Heart left ventricle (tissue), 16 donors: ENCODE measurements at regions not wholly inside any gene's neighbourhood (a gene's known extent, or its start where the extent isn't known, plus 50 kb on each side); places are given as distances from the start of the nearest gene placed in this dataset.

Experiments
- ATAC-seq, 4 donors: fragments of 200-7000 bp; cut with Tn5 transposase; one replicate each; pipeline ENCODE4 v1.9.1; 2020 to 2022; ENCODE audit warnings: moderate library complexity in 4 of 4, mild to moderate bottlenecking in 3 of 4, moderate number of reproducible peaks in 1 of 4
- DNase-seq, 5 donors: peaks; one replicate each; pipeline ENCODE4 v3.0.0-alpha.2; 2020
- H3K27ac ChIP-seq, 12 donors: fragments of 200-600 bp; sonication (generic) in 4 of 12; one replicate each; pipeline versions ENCODE4 v1.5.0 to v1.8.0; 2016 to 2022; ENCODE audit warnings: mild to moderate bottlenecking in 2 of 12
- H3K27me3 ChIP-seq, 9 donors: fragments of 200-600 bp; sonication (generic) in 2 of 9; one replicate each; pipeline versions ENCODE4 v1.5.1 to v1.8.0; 2016 to 2022; ENCODE audit warnings: mild to moderate bottlenecking in 3 of 9
- H3K36me3 ChIP-seq, 9 donors: fragments of 200-600 bp; sonication (generic) in 2 of 9; one replicate each; pipeline versions ENCODE4 v1.5.0 to v1.8.0; 2018 to 2022; ENCODE audit warnings: mild to moderate bottlenecking in 2 of 9
- H3K4me1 ChIP-seq, 12 donors: fragments of 200-600 bp; sonication (generic) in 4 of 12; one replicate each; pipeline versions ENCODE4 v1.5.0 to v1.8.0; 2016 to 2022; ENCODE audit warnings: mild to moderate bottlenecking in 3 of 12
- H3K4me3 ChIP-seq, 12 donors: fragments of 200-600 bp; sonication (generic) in 4 of 12; one replicate each; pipeline versions ENCODE4 v1.5.0 to v1.8.0; 2017 to 2022; ENCODE audit warnings: mild to moderate bottlenecking in 9 of 12, moderate library complexity in 4 of 12
- H3K9me3 ChIP-seq, 12 donors: fragments of 200-600 bp; sonication (generic) in 4 of 12; one replicate each; pipeline versions ENCODE4 v1.5.0 to v1.8.0; 2016 to 2022; ENCODE audit warnings: mild to moderate bottlenecking in 1 of 12
- POLR2A ChIP-seq, 2 donors: fragments of 450-650 bp; IDR thresholded peaks; one replicate each; pipeline ENCODE4 v1.6.1; 2017; ENCODE audit warnings: antibody characterized with exemption in 2 of 2, mild to moderate bottlenecking in 2 of 2, moderate library complexity in 2 of 2
- WGBS, 4 donors: extraction: QIAGEN DNeasy Blood & Tissue Kit in 2 of 4; methylation state at CpG; one replicate each; pipeline versions ENCODE4 v1.1.5 to v1.1.7; 2013 to 2018; 5-methylcytosine and 5-hydroxymethylcytosine counted together
- intact Hi-C, 10 donors: fragments of 100-400 bp; cut with DNase I; formaldehyde crosslinking; loops; one replicate each; pipeline versions ENCODE4 v1.11.1 to v1.14.2; 2022
- TF ChIP-seq, protein P1 (sequence below), 12 donors: fragments of 200-600 bp; sonication (generic) in 4 of 12; IDR thresholded peaks; one replicate each; pipeline versions ENCODE4 v1.5.0 to v1.8.0; 2018 to 2022; ENCODE audit warnings: antibody characterized with exemption in 12 of 12, mild to moderate bottlenecking in 5 of 12
- donor health status: ischemic (EF 13 %, LVEDD 7.1; RV severe dilation, severe dysfunction).
- donor health status: healthy with polysubstance abuse.
- donor health status: DM: no; HTN: yes; CAD: no.
- donor health status: DM: no; HTN: no; CAD: no.
- donor health status: ischemic (EF 25% LVEDD 6.9; RV normal size, moderate dysfunction).
- donor health status: ischemic (EF 25% LVEDD 5.7; RV mildly dilated, moderate dysfunction).
- donor health status: healthy.
- donor health status: DM: yes; HTN: yes; CAD: no.
- donor health status: ischemic (EF 35%, LVEDD 5.7; RV mildly dilated, moderate dysfunction).
- donor health status: nonischemic (EF 11% LVEDD 7.7; RV severe dilation, severe dysfunction).
- donor health status: DM: yes; HTN: yes; CAD: no.
- donor health status: PGD.
- donor health status: ischemic (EF 29% LVEDD 5.4; RV normal size, mild dysfunction).
- donor health status: nonischemic (EF 23%, LVEDD 6.1; RV moderate dilation, normal function).

DNA sequence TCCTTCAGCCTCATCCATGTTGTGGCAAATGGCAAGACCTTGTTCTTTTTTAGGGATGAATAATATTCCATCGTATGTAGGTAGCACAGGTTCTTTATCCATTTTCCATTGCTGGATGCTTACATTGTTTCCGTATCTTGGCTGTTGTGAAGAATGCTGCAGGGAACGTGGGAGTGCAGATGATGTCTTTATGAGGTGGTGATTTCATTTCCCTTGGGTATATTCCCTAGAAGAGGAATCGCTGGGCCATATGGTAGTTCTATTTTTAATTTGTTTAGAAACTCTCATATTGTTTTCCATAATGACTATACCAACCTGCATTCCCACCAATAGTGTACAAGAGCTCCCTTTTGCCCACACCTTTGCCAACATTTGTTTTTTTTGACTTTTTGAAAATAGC is 186.3 kb upstream of the TMTC4 start:
- DNase-seq = no peak
- WGBS, 4 donors = 43 to 52% (median 50%) methylated on average over 4 of the region's 4 CpGs
- H3K36me3 ChIP-seq = no peaks in the 10 kb centered on the region
- intact Hi-C loops = no loop called here
- H3K4me3 ChIP-seq = no peak overlapping the region
- H3K4me1 ChIP-seq = no peaks in the 10 kb centered on the region
- H3K9me3 ChIP-seq = peaks cover 0 to 7% (median 0%) of the 10 kb centered on the region in 12 donors
- TF ChIP-seq, protein P1, sequence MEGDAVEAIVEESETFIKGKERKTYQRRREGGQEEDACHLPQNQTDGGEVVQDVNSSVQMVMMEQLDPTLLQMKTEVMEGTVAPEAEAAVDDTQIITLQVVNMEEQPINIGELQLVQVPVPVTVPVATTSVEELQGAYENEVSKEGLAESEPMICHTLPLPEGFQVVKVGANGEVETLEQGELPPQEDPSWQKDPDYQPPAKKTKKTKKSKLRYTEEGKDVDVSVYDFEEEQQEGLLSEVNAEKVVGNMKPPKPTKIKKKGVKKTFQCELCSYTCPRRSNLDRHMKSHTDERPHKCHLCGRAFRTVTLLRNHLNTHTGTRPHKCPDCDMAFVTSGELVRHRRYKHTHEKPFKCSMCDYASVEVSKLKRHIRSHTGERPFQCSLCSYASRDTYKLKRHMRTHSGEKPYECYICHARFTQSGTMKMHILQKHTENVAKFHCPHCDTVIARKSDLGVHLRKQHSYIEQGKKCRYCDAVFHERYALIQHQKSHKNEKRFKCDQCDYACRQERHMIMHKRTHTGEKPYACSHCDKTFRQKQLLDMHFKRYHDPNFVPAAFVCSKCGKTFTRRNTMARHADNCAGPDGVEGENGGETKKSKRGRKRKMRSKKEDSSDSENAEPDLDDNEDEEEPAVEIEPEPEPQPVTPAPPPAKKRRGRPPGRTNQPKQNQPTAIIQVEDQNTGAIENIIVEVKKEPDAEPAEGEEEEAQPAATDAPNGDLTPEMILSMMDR (IDR thresholded peaks at IDR 0.05) = no peak
- no peak for TF ChIP-seq POLR2A (IDR thresholded peaks at IDR 0.05)
- no peaks in the 10 kb centered on the region for H3K27me3 ChIP-seq
- H3K27ac ChIP-seq = no peak overlapping the region
- ATAC-seq = no peak

DNA sequence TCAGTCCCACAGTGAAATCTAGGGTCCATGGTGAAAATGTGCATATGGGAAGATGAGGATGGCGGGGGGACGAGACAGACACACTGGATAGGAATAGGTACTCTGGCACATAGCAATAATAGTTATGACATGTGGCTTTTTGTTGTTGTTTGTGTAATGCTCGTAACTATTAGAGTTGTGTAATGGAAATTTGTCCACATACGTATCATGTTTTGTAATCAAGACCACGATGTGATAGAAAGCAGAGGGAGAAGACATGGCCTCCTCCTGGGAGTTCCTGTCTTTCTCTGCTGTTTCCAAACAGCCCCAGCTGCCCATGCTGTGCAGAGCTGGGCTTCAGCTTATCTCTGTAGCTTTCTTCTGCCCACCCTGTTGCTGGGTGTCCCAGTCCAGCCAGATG is 185.3 kb upstream of the TMTC4 start:
- WGBS, 4 donors = 75 to 84% (median 79%) methylated on average over 5 of the region's 5 CpGs
- intact Hi-C loops = no loop called here
- no peak overlapping the region for H3K27ac ChIP-seq
- peaks cover 0 to 3% (median 0%) of the 10 kb centered on the region in 12 donors for H3K9me3 ChIP-seq
- H3K27me3 ChIP-seq = no peaks in the 10 kb centered on the region
- DNase-seq (no peak), ATAC-seq (no peak)
- TF ChIP-seq, protein P1 (IDR thresholded peaks at IDR 0.05) = no peak
- TF ChIP-seq POLR2A (IDR thresholded peaks at IDR 0.05) = no peak
- no peak overlapping the region for H3K4me3 ChIP-seq
- no peaks in the 10 kb centered on the region for H3K4me1 ChIP-seq
- H3K36me3 ChIP-seq = no peaks in the 10 kb centered on the region

DNA sequence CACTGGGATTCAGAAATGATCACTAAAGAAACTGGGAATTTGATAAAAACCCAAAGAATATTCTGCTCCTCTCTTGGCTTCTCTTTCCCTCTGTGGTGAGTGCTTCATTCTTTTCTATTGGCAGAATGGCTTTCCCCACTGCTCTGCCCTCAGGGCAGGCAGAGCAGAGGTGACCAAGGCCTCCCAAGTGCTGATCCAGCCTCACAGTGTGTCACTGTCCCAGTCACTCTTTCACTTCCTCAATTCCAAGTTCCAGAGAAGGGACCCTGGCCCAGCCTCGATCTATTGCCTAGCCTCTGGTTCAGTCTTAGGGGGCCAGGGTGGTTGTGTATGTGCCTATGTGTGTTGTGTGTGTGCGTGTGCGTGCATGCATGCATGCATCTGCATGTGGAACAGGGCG is 180.6 kb upstream of the TMTC4 start:
- no peak for DNase-seq
- no peaks in the 10 kb centered on the region for H3K9me3 ChIP-seq
- WGBS, 4 donors = 86 to 89% (median 88%) methylated on average over 4 of the region's 4 CpGs
- no peaks in the 10 kb centered on the region for H3K36me3 ChIP-seq
- TF ChIP-seq POLR2A (IDR thresholded peaks at IDR 0.05) = no peak
- TF ChIP-seq, protein P1 (IDR thresholded peaks at IDR 0.05) = no peak
- ATAC-seq = no peak
- H3K27me3 ChIP-seq = no peaks in the 10 kb centered on the region
- intact Hi-C loops = no loop called here
- no peak overlapping the region for H3K4me3 ChIP-seq
- H3K4me1 ChIP-seq = no peaks in the 10 kb centered on the region
- H3K27ac ChIP-seq = no peak overlapping the region

DNA sequence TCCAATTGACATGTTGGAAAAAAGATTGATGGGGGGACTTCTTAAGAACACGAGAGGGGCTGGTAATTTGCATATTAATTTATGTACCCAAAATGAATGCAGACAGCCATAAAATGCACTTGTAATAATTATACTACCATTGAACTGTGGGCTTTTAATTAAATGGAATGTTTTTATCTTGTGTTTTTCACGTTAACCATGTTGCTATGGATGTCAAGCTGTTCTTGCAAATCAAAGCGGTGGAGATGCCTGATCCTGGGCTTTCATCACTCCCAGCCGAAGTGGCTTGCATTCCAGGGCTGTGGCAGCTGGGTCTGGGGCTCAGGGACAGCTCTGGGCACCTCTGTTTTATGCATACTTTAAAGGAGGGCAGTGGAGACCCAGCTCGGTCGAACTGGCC is 179.4 kb upstream of the TMTC4 start:
- H3K9me3 ChIP-seq = no peaks in the 10 kb centered on the region
- no peak for TF ChIP-seq POLR2A (IDR thresholded peaks at IDR 0.05)
- TF ChIP-seq, protein P1 (IDR thresholded peaks at IDR 0.05) = no peak
- no peaks in the 10 kb centered on the region for H3K36me3 ChIP-seq
- H3K27ac ChIP-seq = no peak overlapping the region
- 21 to 32% (median 24%) methylated on average over 6 of the region's 6 CpGs for WGBS, 4 donors
- DNase-seq = no peak
- no peak overlapping the region for H3K4me3 ChIP-seq
- no peak for ATAC-seq
- intact Hi-C loops = no loop called here
- H3K4me1 ChIP-seq = no peaks in the 10 kb centered on the region
- no peaks in the 10 kb centered on the region for H3K27me3 ChIP-seq
